LNCaP clone FGC (cell line): ENCODE measurements at regions not wholly inside any gene's neighbourhood (a gene's known extent, or its start where the extent isn't known, plus 50 kb on each side); places are given as distances from the start of the nearest gene placed in this dataset.

Source experiments
- DNase-seq: peaks from one replicate; pipeline ENCODE4 v3.0.0-alpha.2; 2011; ENCODE audit warnings: low read depth
- H3K4me3 ChIP-seq: 2 replicates; pipeline ENCODE4 v1.5.1; 2011; ENCODE audit warnings: mild to moderate bottlenecking, low read depth, low read length, control low read depth
- TF ChIP-seq, protein P1 (sequence below): IDR thresholded peaks from 2 replicates; pipeline ENCODE4 v1.5.1; 2012; ENCODE audit warnings: mild to moderate bottlenecking; ENCODE audit not compliant: control insufficient read depth, insufficient read depth; ENCODE audit errors: extremely low read depth

DNA sequence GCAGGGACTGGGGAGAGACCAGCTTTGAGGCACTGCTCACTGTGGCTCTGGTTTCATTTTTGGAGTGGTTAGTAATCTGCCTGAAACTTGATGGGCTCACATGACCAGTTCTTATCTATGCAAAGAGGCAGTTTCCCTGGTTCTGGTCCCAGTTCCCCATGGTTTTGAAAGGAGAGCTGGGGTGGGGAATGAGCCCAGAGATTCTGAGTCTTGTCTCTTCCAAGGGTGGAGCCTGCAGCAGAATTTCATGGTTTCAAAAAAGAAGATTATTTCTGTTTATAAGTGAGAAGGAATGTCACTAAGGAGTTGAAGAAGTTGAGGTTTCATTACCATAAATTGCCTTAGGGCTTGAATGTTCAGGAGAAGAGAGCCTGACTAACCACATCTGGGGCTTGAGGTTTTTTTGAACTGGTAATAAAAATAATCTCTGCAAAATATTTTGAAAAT is 190.2 kb upstream of the HABP2 start:
- TF ChIP-seq, protein P1, sequence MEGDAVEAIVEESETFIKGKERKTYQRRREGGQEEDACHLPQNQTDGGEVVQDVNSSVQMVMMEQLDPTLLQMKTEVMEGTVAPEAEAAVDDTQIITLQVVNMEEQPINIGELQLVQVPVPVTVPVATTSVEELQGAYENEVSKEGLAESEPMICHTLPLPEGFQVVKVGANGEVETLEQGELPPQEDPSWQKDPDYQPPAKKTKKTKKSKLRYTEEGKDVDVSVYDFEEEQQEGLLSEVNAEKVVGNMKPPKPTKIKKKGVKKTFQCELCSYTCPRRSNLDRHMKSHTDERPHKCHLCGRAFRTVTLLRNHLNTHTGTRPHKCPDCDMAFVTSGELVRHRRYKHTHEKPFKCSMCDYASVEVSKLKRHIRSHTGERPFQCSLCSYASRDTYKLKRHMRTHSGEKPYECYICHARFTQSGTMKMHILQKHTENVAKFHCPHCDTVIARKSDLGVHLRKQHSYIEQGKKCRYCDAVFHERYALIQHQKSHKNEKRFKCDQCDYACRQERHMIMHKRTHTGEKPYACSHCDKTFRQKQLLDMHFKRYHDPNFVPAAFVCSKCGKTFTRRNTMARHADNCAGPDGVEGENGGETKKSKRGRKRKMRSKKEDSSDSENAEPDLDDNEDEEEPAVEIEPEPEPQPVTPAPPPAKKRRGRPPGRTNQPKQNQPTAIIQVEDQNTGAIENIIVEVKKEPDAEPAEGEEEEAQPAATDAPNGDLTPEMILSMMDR: no peak
- H3K4me3 ChIP-seq: no peak overlapping the region
- no peak for DNase-seq

- no peak overlapping the region for H3K4me3 ChIP-seq
- TF ChIP-seq, protein P1: no peak
- no peak for DNase-seq
Measured at GRCh38 chr10:113364227-113364626, 188.6 kb upstream of the HABP2 start.

DNA sequence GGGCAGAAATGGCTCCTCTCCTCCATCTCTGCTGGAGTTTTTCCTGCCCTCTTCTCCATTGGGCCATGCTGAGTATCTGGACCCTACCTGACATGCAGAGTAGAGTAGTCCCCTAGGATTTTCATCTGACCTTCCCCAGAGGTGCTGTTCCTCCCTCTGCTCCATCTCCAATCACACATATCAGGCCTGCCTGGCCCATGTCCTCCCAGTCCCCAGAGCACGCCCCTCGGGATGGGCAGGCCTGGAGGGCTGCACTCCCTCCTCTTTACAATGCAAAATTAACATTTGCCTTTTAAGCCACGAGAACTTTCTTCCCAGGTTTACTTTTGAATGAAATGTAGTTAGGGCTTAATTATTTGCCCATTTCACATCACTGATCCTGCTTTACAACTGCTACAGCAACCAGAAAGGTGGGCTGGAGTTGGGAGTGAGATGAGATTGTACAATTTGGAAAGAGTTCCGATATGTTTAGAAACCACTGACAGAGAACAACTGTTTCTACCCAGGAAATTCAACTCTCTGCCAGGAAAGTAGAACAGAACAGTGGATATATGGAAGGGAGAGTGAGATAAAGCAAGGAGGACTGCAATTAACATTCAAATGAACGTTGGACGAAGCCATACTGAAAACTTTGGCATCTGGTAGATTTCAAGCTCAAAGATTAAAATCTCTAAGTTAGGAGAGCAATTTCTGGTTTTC is 184.0 kb upstream of the HABP2 start:
- TF ChIP-seq, protein P1: no peak
- no peak for DNase-seq
- H3K4me3 ChIP-seq: no peak overlapping the region

GRCh38 chr10:113369365-113369694 is 183.5 kb upstream of the HABP2 start:
- no peak overlapping the region for H3K4me3 ChIP-seq
- peak; percentile 54 for DNase-seq
- TF ChIP-seq, protein P1: no peak

GRCh38 chr10:113376428-113376827 is 176.4 kb upstream of the HABP2 start:
- no peak for DNase-seq
- TF ChIP-seq, protein P1: no peak
- H3K4me3 ChIP-seq: no peak overlapping the region

GRCh38 chr10:113379091-113379490 is 173.8 kb upstream of the HABP2 start:
- no peak for DNase-seq
- TF ChIP-seq, protein P1: no peak
- H3K4me3 ChIP-seq: no peak overlapping the region

- DNase-seq: no peak
- TF ChIP-seq, protein P1: no peak
- H3K4me3 ChIP-seq: no peak overlapping the region
Measured at GRCh38 chr10:113381416-113381815, 171.4 kb upstream of the HABP2 start.
